ENCODE measurements at regions not wholly inside any gene's neighbourhood (a gene's known extent, or its start where the extent isn't known, plus 50 kb on each side); places are given as distances from the start of the nearest gene placed in this dataset.

DNA sequence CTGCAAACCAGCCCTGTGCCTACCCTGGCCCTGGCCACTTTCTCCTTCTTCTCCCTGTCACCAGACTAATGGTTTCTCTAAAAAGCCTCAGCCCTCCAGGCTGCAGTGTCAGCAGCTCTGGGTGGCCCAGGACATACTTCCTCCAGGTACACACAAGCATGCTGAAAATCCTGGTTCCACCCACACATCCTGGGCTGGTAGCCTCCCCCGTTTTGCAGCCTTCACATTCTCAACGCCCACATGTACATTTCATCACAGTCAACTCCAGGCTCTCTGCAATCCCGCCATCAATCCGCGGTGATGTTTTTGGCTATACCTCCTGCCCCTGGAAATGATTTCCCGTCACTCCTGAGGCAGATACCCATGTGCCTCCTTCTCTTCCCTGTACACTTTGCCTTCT, 59.4 kb downstream of the MAGEF1 start:
- TF ChIP-seq, protein P1, sequence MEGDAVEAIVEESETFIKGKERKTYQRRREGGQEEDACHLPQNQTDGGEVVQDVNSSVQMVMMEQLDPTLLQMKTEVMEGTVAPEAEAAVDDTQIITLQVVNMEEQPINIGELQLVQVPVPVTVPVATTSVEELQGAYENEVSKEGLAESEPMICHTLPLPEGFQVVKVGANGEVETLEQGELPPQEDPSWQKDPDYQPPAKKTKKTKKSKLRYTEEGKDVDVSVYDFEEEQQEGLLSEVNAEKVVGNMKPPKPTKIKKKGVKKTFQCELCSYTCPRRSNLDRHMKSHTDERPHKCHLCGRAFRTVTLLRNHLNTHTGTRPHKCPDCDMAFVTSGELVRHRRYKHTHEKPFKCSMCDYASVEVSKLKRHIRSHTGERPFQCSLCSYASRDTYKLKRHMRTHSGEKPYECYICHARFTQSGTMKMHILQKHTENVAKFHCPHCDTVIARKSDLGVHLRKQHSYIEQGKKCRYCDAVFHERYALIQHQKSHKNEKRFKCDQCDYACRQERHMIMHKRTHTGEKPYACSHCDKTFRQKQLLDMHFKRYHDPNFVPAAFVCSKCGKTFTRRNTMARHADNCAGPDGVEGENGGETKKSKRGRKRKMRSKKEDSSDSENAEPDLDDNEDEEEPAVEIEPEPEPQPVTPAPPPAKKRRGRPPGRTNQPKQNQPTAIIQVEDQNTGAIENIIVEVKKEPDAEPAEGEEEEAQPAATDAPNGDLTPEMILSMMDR (IDR thresholded peaks at IDR 0.05; ENCODE audit: insufficient read depth, low read depth, low read length) = no peak
- no peak for TF ChIP-seq EZH2 (IDR thresholded peaks at IDR 0.05; ENCODE audit: insufficient read depth, low read length)
